Stimulated activated effector memory CD8-positive, alpha-beta T cell treated with anti-CD3 and anti-CD28 coated beads, Interleukin-12 subunit alpha, Interleukin-12 subunit beta, amount 100 ng/mL, for 72 hours (primary cell): ENCODE measurements at regions not wholly inside any gene's neighbourhood (a gene's known extent, or its start where the extent isn't known, plus 50 kb on each side); places are given as distances from the start of the nearest gene placed in this dataset.

Source experiments
- ATAC-seq: fragments of 150-1000 bp; cut with Tn5 transposase; 2 replicates; pipeline ENCODE4 v1.10.0; 2021
- DNase-seq, 2 donors: peaks; one replicate each; pipeline ENCODE4 v3.0.0; 2021 to 2022; ENCODE audit warnings: low spot score in 2 of 2
- H3K27ac Mint-ChIP-seq: one replicate; pipeline ENCODE4 v1.8.0; 2022; ENCODE audit warnings: mild to moderate bottlenecking, mixed read lengths
- H3K36me3 Mint-ChIP-seq: one replicate; pipeline ENCODE4 v1.8.0; 2022; ENCODE audit warnings: mild to moderate bottlenecking, mixed read lengths
- H3K4me1 Mint-ChIP-seq: one replicate; pipeline ENCODE4 v1.8.0; 2022; ENCODE audit warnings: mixed read lengths
- H3K4me3 Mint-ChIP-seq: one replicate; pipeline ENCODE4 v1.8.0; 2022; ENCODE audit warnings: mild to moderate bottlenecking, mixed read lengths
- H3K9me3 Mint-ChIP-seq: one replicate; pipeline ENCODE4 v1.8.0; 2022; ENCODE audit warnings: mixed read lengths

DNA sequence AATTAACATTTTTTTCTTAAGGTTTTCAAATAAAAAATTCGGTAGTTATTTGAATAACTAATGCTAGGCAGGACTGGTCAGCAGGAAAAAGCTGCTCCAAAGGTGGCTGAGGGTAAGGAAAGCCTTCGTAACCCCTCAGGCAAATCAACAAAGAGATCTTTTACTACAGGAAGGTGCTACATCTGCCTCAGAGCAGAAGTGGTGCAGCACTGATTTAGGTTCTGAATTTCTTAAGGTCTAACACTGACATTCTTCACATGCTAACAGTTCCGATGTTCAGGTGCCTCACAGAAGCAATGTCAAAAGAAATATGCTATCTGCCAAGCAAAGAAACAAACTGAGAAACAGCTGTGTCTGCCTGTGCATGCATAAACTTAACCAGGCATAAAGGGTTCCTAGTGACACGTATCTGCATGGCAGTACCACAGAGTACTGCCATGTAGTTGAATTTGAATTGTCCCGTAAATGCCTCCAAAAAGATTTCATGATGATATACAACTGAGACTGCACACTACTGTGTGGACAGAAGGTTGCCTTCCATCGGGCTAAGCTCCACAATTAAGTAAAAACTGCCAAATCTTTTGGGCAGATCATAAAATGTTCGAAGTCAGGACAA lies 275.0 kb upstream of the NSMCE3 start:
- peaks cover 10% of the 10 kb centered on the region for H3K9me3 Mint-ChIP-seq
- no peak overlapping the region for H3K27ac Mint-ChIP-seq
- H3K4me3 Mint-ChIP-seq = no peak overlapping the region
- no peak for DNase-seq
- no peaks in the 10 kb centered on the region for H3K4me1 Mint-ChIP-seq
- no peak for ATAC-seq
- H3K36me3 Mint-ChIP-seq = no peaks in the 10 kb centered on the region

DNA sequence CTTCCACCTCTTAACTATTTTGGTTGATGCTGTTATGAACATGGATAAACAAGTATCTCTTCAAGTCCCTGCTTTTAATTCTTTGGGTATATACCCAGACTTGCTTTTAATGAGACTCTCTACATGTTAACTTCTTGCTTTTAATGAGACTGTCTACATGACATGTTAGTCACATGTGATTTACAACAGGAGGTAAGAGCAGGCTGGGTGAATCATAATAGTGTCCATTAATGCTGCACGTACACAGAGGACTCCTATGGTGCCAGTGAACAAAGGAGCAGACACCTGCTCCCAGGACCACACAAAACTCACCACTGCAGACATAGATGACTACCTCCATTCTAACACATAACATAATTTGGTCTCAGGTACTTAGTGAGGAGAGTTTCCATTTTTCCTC lies 273.4 kb upstream of the NSMCE3 start:
- Mint-ChIP-seq H3K27ac (no peak overlapping the region), H3K36me3 (no peaks in the 10 kb centered on the region), H3K9me3 (peaks cover 10% of the 10 kb centered on the region), H3K4me1 (no peaks in the 10 kb centered on the region), H3K4me3 (no peak overlapping the region)
- ATAC-seq = no peak
- no peak for DNase-seq

DNA sequence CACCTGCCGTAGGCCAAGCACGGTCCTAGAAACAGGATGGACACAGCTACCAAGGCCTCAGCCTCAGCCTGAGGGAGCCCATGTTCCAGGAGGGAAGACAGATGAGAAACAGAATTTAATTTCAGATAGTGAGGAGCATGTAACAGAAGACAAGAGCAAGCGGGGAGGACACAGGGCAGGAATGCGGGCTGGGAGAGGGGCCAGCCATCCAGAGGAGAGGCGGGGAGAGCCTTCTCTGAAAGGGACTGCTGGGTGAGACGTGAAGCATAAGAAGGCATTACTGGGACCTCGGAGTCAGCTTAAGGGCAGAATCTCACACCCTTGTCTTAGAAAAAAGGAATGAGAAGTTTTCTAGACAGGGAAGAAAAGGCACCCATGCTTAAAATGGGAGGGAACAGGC lies 271.7 kb upstream of the NSMCE3 start:
- DNase-seq = no peak
- Mint-ChIP-seq H3K9me3 (peaks cover 10% of the 10 kb centered on the region), H3K27ac (no peak overlapping the region), H3K36me3 (no peaks in the 10 kb centered on the region), H3K4me1 (no peaks in the 10 kb centered on the region), H3K4me3 (no peak overlapping the region)
- no peak for ATAC-seq

DNA sequence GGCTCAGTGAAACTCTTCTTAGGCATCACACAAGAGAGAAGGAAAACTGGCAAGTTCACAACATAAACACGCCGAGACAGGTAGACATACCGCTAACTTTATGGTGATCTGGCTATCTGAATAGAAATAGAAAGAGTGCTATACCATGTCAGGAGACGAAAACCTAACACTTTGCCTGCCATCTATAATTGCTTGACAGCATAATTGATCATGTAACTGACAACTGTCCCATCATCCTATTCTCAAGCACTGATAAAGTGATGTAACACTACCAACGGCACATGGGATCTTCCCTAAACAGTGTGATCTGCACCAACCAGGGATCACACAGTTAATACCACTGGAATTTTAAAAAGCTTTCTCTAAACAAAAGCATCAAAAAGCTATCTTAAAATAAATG lies 270.9 kb upstream of the NSMCE3 start:
- Mint-ChIP-seq H3K4me1 (no peaks in the 10 kb centered on the region), H3K27ac (no peak overlapping the region), H3K9me3 (peaks cover 2% of the 10 kb centered on the region), H3K36me3 (no peaks in the 10 kb centered on the region), H3K4me3 (no peak overlapping the region)
- ATAC-seq (no peak), DNase-seq (no peak)

DNA sequence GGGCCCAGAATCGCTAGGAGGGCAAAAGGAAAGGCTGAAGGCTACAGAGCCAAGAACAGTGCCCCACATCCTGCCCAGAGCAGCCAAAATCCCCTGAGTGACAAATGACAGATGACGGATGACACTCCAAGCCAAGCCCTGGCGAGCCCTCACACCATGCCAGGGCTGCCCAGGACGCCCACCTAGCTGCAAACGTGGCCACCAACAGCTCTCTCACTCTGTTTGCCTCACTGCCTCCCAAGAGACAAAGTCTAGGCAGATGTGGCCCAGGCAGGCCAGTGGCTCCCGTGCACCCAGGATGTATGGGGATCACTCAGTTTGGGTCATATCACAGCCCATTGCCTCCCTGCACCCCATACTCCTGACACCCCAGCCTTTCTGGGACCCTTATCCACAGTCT lies 270.1 kb upstream of the NSMCE3 start:
- no peak for ATAC-seq
- no peaks in the 10 kb centered on the region for H3K36me3 Mint-ChIP-seq

DNA sequence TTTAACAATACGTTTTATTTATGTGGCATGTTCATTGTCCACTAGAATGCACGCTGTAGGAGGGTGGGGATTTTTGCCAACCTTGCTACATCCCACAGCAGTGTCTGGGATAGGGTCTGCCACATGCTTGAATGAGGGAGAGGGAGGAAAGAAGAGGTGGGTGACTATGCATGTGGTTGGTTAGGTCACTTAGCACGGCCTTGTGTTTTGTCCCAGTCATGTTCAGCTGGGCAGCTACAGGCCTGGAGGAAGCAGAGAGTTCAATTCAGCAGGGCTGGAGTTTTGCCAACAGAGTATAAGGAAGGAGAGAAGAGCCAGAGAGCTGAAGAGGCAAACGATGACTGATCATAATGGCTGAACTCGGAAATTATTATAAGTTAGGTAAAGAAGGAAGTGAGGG lies 268.4 kb upstream of the NSMCE3 start:
- no peak overlapping the region for H3K27ac Mint-ChIP-seq
- no peaks in the 10 kb centered on the region for H3K4me1 Mint-ChIP-seq
- H3K36me3 Mint-ChIP-seq = no peaks in the 10 kb centered on the region
- H3K9me3 Mint-ChIP-seq = peaks cover 2% of the 10 kb centered on the region
- H3K4me3 Mint-ChIP-seq = no peak overlapping the region
- ATAC-seq (no peak), DNase-seq (no peak)

More for the DNA sequence above, 270.1 kb upstream of the NSMCE3 start:
- Mint-ChIP-seq H3K27ac (no peak overlapping the region), H3K4me1 (no peaks in the 10 kb centered on the region), H3K4me3 (no peak overlapping the region), H3K9me3 (peaks cover 2% of the 10 kb centered on the region)
- DNase-seq = no peak

DNA sequence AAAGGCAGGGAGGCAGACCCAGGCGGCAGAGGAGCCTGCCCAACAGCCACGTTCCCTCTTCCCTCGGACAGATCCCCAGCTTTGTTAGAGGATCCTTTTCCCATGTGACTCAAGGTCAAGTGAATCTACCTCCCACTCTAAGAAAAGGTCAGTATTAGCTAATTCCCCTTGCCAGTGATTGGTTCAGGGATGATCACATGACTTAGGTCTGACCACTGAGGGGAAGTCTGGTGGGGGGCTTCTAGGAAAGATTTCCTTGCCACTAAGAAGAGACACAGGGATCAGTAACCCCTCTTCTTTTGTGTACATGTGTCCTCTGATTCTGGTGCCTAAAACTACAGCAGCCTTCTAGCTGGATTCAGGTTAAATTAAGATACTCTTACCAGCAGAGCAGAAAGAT lies 266.3 kb upstream of the NSMCE3 start:
- Mint-ChIP-seq H3K4me1 (no peaks in the 10 kb centered on the region), H3K4me3 (no peak overlapping the region)

DNA sequence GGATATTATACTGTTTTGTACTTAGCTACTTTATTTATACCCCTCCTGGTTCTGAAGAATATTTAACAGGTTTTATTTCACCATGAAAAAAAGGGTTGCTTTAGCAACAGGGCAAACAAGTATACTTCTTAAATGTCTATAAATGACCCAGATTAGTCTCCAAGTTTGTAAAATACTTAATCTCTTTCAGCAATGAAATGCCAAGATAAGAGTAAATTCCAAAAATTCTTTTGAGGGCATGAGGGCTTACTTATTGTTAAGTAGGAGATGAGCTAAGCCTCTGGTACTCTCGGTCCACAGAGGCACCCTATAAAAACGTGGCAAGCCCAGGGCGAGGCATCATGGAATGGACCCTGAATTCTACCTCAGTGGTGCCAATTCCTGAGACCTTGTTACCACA lies 264.8 kb upstream of the NSMCE3 start:
- no peak for DNase-seq
- H3K4me1 Mint-ChIP-seq = no peaks in the 10 kb centered on the region
- no peak for ATAC-seq
- no peak overlapping the region for H3K27ac Mint-ChIP-seq
- no peaks in the 10 kb centered on the region for H3K9me3 Mint-ChIP-seq
- no peaks in the 10 kb centered on the region for H3K36me3 Mint-ChIP-seq
- H3K4me3 Mint-ChIP-seq = no peak overlapping the region

More for the DNA sequence above, 266.3 kb upstream of the NSMCE3 start:
- no peak for ATAC-seq
- Mint-ChIP-seq H3K27ac (no peak overlapping the region), H3K9me3 (no peaks in the 10 kb centered on the region), H3K36me3 (no peaks in the 10 kb centered on the region)
- no peak for DNase-seq

DNA sequence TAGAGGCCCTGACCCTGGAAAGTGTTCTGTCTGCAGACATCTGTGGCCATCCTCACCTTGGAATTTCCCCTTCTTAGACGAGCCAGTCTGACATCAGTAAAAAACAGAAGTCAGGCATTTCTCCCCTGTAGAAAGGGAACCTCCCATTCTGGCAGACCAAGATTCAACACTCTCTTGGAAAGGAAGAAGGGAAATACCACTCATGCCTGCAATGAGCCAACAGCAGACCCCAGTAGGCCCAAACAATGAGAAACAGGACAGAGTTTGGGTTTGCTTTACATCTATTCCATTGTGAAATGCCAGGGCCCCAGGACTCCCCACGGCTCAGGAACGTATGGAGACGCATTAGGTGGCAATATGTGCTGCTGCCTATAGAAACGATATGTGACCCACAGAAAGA lies 264.0 kb upstream of the NSMCE3 start:
- ATAC-seq = no peak
- Mint-ChIP-seq H3K4me3 (no peak overlapping the region), H3K27ac (no peak overlapping the region), H3K36me3 (no peaks in the 10 kb centered on the region), H3K9me3 (no peaks in the 10 kb centered on the region), H3K4me1 (no peaks in the 10 kb centered on the region)
- no peak for DNase-seq

DNA sequence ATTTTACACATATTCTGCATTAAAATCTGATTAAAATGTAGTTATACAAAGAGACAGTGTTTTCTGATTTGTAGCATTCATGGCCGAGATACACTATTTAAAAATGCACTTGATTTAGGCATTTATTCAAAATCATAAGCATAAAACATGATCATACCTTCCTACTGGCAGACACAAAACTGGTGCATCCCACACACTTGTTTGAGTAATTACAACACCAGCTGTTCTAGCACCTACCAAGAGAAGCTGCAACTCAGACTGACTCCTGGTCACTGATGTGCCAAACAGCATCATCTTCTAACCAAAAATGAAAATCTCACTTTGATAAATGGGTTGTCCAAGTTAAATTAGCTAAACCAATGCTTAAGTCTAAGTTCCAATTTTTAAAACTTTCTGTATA lies 262.7 kb upstream of the NSMCE3 start:
- H3K36me3 Mint-ChIP-seq = no peaks in the 10 kb centered on the region
- H3K4me1 Mint-ChIP-seq = no peaks in the 10 kb centered on the region
- ATAC-seq (no peak), DNase-seq (no peak)
- H3K4me3 Mint-ChIP-seq = no peak overlapping the region
- H3K27ac Mint-ChIP-seq = no peak overlapping the region
- no peaks in the 10 kb centered on the region for H3K9me3 Mint-ChIP-seq

DNA sequence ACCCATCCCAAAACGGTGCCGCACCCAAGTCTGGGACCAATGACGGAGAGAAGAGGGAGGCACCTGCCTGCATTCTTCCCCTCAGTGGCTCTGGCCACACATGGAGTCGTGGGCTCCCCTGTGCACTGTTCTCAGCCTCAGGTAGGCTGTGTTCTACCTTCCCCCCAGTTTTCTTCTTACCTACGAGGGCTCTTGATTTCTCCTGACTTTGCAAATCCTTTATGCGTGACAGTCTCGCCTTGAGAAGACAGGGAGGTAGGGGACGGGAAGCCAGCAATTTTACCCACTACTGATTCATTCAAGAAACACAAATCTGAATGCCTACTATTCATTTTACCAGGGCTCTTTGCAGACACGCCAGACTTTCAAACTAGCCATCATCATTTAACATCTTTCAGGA lies 261.3 kb upstream of the NSMCE3 start:
- Mint-ChIP-seq H3K4me3 (no peak overlapping the region), H3K4me1 (no peaks in the 10 kb centered on the region), H3K9me3 (peaks cover 3% of the 10 kb centered on the region), H3K36me3 (no peaks in the 10 kb centered on the region), H3K27ac (no peak overlapping the region)
- ATAC-seq (no peak), DNase-seq (no peak)

DNA sequence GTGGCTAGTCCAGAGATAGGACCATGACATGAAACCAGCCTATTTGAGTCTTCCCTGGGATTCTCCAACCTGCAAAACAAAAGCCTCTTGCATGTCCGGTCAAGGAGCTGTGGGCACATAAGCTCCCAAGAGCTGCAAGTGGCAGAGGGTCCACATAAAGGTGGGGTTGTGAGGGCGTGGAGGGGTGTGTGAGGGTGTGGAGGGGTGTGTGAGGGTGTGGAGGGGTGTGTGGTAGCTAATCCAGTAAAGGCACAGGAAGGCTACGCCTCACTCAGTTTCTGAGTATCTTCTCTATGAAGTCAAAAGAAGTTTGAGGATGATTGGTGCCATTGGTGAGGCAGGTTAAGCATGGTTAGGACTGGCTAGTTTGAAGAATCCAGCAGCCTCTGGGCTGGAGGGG lies 259.4 kb upstream of the NSMCE3 start:
- no peak overlapping the region for H3K27ac Mint-ChIP-seq
- ATAC-seq (no peak), DNase-seq (no peak)
- no peaks in the 10 kb centered on the region for H3K4me1 Mint-ChIP-seq
- no peaks in the 10 kb centered on the region for H3K36me3 Mint-ChIP-seq
- H3K9me3 Mint-ChIP-seq = peaks cover 3% of the 10 kb centered on the region
- H3K4me3 Mint-ChIP-seq = no peak overlapping the region

DNA sequence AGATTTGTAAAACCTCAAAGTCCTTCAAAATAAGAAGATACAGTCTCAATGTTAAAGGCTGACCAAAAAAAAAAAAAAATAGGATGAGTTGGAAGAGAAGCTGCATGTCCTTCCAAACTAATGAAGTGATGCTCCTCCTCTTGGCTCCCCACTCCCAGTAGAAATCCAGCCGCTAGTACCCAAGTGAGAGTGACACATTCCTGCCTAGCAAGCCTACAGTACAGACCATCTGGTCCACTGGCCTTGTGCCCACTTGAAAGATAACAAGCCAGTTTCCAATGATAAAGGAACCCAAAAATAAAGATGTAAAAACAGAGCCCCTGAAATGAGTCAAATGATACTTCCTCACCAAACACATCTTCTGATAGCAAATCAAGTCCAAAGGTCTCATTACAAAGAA lies 258.7 kb upstream of the NSMCE3 start:
- Mint-ChIP-seq H3K4me3 (no peak overlapping the region), H3K27ac (no peak overlapping the region), H3K4me1 (no peaks in the 10 kb centered on the region), H3K9me3 (peaks cover 3% of the 10 kb centered on the region), H3K36me3 (no peaks in the 10 kb centered on the region)
- DNase-seq = no peak
- no peak for ATAC-seq

DNA sequence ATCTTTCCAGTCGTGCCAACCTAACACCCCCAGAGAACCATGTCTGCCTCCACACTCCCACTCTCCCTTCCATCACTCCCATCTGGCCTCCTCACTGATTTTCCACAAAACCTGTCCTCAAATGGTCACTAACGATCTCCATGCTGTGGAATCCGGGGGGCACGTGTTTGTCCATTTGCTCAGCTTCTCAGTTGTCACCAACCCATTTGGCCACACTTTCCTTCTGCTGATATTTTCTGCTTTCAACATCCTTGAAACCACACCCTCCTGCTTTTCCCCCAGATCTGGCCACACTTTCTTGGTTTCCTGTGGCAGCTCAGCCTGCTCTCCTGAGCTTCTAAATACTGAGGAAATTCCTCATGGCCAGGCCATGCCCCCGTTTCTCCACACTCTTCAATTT lies 257.2 kb upstream of the NSMCE3 start:
- Mint-ChIP-seq H3K36me3 (no peaks in the 10 kb centered on the region), H3K4me1 (no peaks in the 10 kb centered on the region), H3K4me3 (no peak overlapping the region), H3K9me3 (peaks cover 3% of the 10 kb centered on the region), H3K27ac (no peak overlapping the region)
- ATAC-seq (no peak), DNase-seq (no peak)

DNA sequence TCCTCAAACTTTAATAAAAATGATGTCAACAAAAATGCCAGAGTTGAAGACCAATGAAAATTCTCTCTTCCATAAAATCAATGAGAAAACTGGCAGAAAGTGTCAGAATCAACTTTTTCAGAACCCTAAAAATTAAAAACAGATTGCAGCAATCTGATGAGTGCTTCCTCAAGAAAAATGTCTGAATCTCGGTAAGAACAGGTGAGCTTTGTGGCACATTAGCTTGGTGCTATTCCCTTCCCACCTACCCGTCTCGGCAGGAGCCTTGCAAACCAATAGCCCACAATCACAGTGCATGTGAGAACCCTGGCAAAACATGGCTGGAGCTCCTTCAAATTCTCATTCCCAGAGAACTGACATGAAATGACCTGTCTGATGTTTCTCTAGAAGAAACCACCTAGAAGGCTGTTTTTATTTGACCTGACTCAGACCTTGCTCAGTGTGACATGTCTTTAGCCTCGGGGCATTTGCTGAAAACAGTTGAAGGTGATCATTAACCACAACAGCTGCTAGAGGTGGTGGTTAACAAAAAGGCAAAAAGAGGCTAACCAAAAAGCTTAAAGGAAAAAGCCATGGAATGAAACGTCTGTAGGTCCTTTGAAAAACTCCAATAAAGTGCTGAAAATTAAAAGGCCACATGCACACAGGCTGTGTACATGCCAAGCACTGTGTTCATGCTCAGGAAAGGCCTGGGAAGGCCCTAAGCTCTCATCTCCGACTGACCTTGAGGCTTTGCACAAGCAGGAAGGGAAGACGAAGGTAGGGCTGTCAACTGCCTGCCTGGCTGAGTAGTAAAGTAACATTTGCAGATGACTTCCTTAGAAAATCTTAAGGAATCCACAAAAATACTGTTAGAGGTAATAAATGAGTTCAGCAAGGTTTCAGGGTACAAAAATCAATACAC lies 253.0 kb upstream of the NSMCE3 start:
- Mint-ChIP-seq H3K9me3 (peaks cover 14% of the 10 kb centered on the region), H3K4me3 (no peak overlapping the region), H3K36me3 (no peaks in the 10 kb centered on the region), H3K4me1 (no peaks in the 10 kb centered on the region), H3K27ac (no peak overlapping the region)
- DNase-seq = no peak
- ATAC-seq = no peak

DNA sequence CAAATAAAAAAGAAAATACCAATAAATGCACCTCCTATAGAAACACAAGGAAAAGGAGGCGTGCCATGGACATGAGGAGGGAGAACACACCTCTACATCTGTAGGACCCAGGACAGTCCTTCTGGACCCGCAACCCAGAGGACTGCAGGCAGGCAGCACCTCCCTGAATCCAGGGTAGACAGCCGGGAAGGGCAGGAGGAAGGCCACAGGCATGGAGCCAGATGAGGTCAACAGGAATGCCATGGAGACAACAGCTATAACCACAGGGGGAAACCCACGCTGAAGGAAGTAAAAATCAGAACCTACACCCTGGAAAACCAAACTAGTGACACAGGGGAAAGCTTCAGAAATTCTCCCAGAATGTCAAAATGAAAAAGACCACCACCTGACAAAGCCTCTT lies 248.8 kb upstream of the NSMCE3 start:
- Mint-ChIP-seq H3K9me3 (peaks cover 15% of the 10 kb centered on the region), H3K4me3 (no peak overlapping the region), H3K27ac (no peak overlapping the region), H3K4me1 (no peaks in the 10 kb centered on the region), H3K36me3 (no peaks in the 10 kb centered on the region)
- DNase-seq = no peak
- ATAC-seq = no peak
